Peyer's patch (tissue), 4 donors: ENCODE measurements at regions not wholly inside any gene's neighbourhood (a gene's known extent, or its start where the extent isn't known, plus 50 kb on each side); places are given as distances from the start of the nearest gene placed in this dataset.

Source experiments
- DNase-seq, 3 donors: peaks; one replicate each; pipeline ENCODE4 v3.0.0-alpha.2; 2017 to 2019
- H3K27ac ChIP-seq, 4 donors: fragments of 200-600 bp; sonication (generic); one replicate each; pipeline ENCODE4 v1.5.1; 2016 to 2019
- H3K27me3 ChIP-seq, 2 donors: fragments of 200-600 bp; sonication (generic); one replicate each; pipeline ENCODE4 v1.5.1; 2019
- H3K36me3 ChIP-seq, 3 donors: fragments of 200-600 bp; sonication (generic); one replicate each; pipeline ENCODE4 v1.5.1; 2016 to 2019
- H3K4me1 ChIP-seq, 4 donors: fragments of 200-600 bp; sonication (generic); one replicate each; pipeline ENCODE4 v1.5.1; 2016 to 2019
- H3K4me3 ChIP-seq, 4 donors: fragments of 200-600 bp; sonication (generic); 1 replicate in 3 of 4; 2 replicates in 1 of 4; pipeline ENCODE4 v1.5.1; 2016 to 2019; ENCODE audit warnings: mild to moderate bottlenecking in 1 of 4
- H3K9me3 ChIP-seq, 4 donors: fragments of 200-600 bp; sonication (generic); one replicate each; pipeline ENCODE4 v1.5.1; 2016 to 2019; ENCODE audit warnings: mild to moderate bottlenecking in 1 of 4
- CTCF ChIP-seq, 6 experiments: fragments of 450-650 bp in 4 of 6; fragments of 200-600 bp in 2 of 6; sonication (generic) in 1 of 6; IDR thresholded peaks; one replicate each; pipeline ENCODE4 v1.5.1; 2017 to 2019; ENCODE audit warnings: antibody characterized with exemption in 6 of 6, mild to moderate bottlenecking in 3 of 6, moderate library complexity in 1 of 6
- POLR2A ChIP-seq, 2 donors: fragments of 450-650 bp; IDR thresholded peaks; one replicate each; pipeline ENCODE4 v1.5.1; 2017; ENCODE audit warnings: antibody characterized with exemption in 2 of 2, mild to moderate bottlenecking in 2 of 2, moderate library complexity in 2 of 2

- no peak for TF ChIP-seq CTCF (IDR thresholded peaks at IDR 0.05)
- TF ChIP-seq POLR2A (IDR thresholded peaks at IDR 0.05), result no peak
Observed at GRCh38 chr9:73011181-73011750, 58.4 kb upstream of the ALDH1A1 start.

GRCh38 chr9:73009649-73010288 is 56.9 kb upstream of the ALDH1A1 start:
- TF ChIP-seq CTCF (IDR thresholded peaks at IDR 0.05) (no peak), POLR2A (IDR thresholded peaks at IDR 0.05) (no peak)
- Histone ChIP-seq H3K36me3 (no peaks in the 10 kb centered on the region), H3K27me3 (no peaks in the 10 kb centered on the region), H3K4me3 (no peak overlapping the region), H3K9me3 (no peaks in the 10 kb centered on the region), H3K27ac (no peak overlapping the region), H3K4me1 (no peaks in the 10 kb centered on the region)
- DNase-seq, result no peak

More at GRCh38 chr9:73011181-73011750, 58.4 kb upstream of the ALDH1A1 start:
- H3K4me1 ChIP-seq, result no peaks in the 10 kb centered on the region
- H3K27me3 ChIP-seq, result no peaks in the 10 kb centered on the region
- no peak overlapping the region for H3K27ac ChIP-seq
- no peaks in the 10 kb centered on the region for H3K36me3 ChIP-seq
- no peak for DNase-seq
- H3K4me3 ChIP-seq, result no peak overlapping the region
- H3K9me3 ChIP-seq, result no peaks in the 10 kb centered on the region

- no peaks in the 10 kb centered on the region for H3K27me3 ChIP-seq
- DNase-seq, result no peak
Observed at GRCh38 chr9:73007966-73008672, 55.3 kb upstream of the ALDH1A1 start.

GRCh38 chr9:73006986-73007385 is 54.1 kb upstream of the ALDH1A1 start:
- DNase-seq, result no peak
- H3K27me3 ChIP-seq, result no peaks in the 10 kb centered on the region
- no peaks in the 10 kb centered on the region for H3K36me3 ChIP-seq

More at GRCh38 chr9:73007966-73008672, 55.3 kb upstream of the ALDH1A1 start:
- Histone ChIP-seq H3K9me3 (no peaks in the 10 kb centered on the region), H3K4me1 (no peaks in the 10 kb centered on the region), H3K27ac (no peak overlapping the region), H3K4me3 (no peak overlapping the region), H3K36me3 (no peaks in the 10 kb centered on the region)
- TF ChIP-seq CTCF (IDR thresholded peaks at IDR 0.05) (no peak), POLR2A (IDR thresholded peaks at IDR 0.05) (no peak)

More at GRCh38 chr9:73006986-73007385, 54.1 kb upstream of the ALDH1A1 start:
- TF ChIP-seq POLR2A (IDR thresholded peaks at IDR 0.05) (no peak), CTCF (IDR thresholded peaks at IDR 0.05) (no peak)
- Histone ChIP-seq H3K4me3 (no peak overlapping the region), H3K9me3 (no peaks in the 10 kb centered on the region), H3K4me1 (no peaks in the 10 kb centered on the region), H3K27ac (no peak overlapping the region)
